HG03432 (cell line): ENCODE measurements at regions not wholly inside any gene's neighbourhood (a gene's known extent, or its start where the extent isn't known, plus 50 kb on each side); places are given as distances from the start of the nearest gene placed in this dataset.

ENCODE experiments used
- ATAC-seq: cut with Tn5 transposase; IDR thresholded peaks from one replicate; pipeline ENCODE4 v1.9.1; 2021; ENCODE audit warnings: mild to moderate bottlenecking, moderate library complexity; ENCODE audit not compliant: unreplicated experiment

GRCh38 chr2:126824663-126825062, 74.0 kb upstream of the TEX51 start:
- ATAC-seq = no peak

DNA sequence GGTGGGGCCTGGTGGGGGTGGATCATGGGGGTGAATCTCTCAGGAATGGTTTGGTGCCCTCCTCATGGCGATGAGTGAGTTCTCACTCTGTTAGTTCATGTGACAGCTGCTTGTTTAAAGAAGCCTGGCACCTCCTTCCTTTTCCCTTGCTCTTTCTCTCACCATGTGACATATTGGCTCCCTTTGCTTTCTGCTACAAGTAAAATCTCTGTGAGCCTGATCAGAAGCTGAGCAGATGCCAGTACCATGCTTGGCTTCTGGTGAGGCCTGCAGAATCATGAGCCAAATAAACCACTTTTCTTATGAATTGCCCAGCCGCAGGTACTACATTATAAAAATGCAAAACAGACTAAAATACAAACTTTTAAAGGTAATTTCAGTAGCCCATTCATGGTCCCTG, 73.4 kb upstream of the TEX51 start:
- no peak for ATAC-seq

- ATAC-seq = no peak
These were observed 72.2 kb upstream of the TEX51 start for GRCh38 chr2:126826491-126826890.

- no peak for ATAC-seq
These were observed 71.3 kb upstream of the TEX51 start for GRCh38 chr2:126827371-126827770.

- ATAC-seq = no peak
These were observed 70.6 kb upstream of the TEX51 start for GRCh38 chr2:126828051-126828450.

GRCh38 chr2:126828491-126828890, 70.2 kb upstream of the TEX51 start:
- no peak for ATAC-seq

GRCh38 chr2:126831234-126832005, 67.3 kb upstream of the TEX51 start:
- no peak for ATAC-seq

GRCh38 chr2:126832014-126832413, 66.7 kb upstream of the TEX51 start:
- no peak for ATAC-seq

- ATAC-seq = no peak
These were observed 65.9 kb upstream of the TEX51 start for GRCh38 chr2:126832757-126833156.

DNA sequence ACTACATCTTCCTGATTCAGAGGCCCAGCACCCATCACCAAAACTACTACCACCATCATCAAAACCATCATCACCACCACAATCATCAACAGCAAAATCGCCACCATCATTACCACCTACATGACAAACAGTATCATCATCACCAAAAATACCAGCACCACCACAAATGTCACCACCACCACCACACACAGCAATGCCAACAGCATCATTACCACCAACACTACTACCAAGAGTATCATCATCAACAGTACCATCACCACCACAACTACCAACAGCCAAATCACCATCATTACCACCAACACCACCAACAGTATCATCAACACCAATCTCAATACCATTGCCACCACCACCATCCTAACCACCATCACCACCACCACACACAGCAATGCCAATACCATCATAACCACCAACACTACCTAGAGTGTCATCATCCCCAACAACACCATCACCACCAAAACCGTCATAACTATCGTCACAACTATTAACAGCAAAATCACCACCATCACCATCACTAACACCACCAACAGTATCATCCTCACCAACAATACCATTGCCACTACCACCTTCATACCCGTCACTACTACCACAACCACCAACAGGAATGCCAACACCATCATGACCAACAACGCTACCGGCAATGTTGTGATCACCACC, 64.6 kb upstream of the TEX51 start:
- no peak for ATAC-seq

DNA sequence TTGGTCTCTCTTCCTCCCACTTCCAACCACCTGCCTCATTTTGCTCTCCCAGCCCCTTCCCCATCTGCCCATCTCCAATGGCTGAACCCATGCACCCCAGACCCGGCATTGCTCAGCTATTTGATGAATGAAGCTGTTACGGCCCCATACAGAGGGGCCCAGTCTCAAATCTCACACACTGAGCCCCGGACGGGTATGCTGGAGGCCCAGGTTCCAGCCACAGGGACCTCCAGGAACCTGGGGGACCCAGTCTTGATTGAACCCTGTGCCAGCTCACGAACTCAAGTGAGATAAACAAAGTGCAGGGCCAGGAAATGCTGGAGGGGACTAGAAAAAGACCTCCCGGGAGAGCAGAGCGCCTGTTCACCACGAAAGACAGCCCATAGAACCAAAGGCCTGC, 63.4 kb upstream of the TEX51 start:
- no peak for ATAC-seq

DNA sequence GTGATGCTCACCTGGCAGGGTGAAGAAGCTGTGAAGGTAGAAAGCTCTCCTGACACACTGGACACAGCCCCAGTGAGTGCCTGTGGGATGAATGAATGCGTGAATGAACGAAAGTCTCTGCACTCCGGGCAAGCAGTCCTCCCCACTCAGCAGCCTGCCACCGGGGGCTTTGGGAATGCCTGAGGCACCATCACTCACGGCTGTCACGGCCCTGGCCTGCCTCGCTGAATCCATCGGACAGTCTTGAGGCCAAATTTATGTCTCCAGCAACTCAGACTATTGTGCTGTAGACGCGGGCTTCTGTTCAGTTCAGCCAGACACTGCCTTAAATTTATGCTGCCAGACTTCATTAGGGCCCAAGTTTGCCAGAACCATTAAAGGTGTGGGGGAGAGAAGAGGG, 62.9 kb upstream of the TEX51 start:
- no peak for ATAC-seq

DNA sequence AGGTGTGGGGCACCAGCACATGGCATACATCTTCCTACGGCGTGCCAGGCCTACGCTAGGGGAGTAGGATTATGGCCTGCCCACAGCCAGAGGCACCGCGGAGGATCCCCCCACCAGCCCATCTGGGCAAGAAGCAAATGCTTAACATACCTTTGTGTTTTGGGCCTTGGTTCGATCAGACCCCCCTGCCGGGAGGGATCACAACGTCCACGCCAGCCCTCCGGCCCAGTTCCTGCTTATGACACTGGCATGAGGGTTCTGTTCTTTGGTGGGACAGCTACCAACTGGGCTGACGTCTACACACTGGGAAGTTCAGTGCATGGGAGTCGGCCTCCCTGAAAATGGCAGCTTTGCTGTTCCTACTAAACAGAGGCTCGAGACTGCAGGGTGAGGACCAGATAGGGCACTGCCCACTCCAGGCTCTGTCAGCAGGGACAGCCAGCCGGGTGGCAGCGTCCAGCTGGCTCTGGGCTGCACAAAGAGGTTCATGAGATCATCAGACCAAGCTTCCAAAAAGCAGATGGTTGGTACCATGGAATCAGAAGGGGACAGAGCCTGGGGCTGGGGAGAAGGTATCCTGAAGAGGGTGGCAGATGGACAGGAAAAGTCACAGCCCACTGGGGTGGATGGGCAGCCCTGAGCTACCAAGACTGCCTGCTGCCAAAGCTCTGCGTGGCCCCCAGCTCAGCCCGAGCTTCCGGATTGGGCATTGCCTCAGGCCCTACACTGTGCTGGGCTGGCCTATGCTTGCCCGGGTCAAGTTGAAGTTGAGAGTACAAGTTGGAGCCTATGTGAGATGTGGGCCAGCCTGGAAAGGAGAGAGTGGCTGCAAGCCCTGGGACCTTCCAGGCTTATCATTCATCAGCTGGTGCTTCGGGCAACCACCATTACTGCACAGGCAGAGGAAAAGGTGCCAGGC, 61.7 kb upstream of the TEX51 start:
- ATAC-seq = no peak

DNA sequence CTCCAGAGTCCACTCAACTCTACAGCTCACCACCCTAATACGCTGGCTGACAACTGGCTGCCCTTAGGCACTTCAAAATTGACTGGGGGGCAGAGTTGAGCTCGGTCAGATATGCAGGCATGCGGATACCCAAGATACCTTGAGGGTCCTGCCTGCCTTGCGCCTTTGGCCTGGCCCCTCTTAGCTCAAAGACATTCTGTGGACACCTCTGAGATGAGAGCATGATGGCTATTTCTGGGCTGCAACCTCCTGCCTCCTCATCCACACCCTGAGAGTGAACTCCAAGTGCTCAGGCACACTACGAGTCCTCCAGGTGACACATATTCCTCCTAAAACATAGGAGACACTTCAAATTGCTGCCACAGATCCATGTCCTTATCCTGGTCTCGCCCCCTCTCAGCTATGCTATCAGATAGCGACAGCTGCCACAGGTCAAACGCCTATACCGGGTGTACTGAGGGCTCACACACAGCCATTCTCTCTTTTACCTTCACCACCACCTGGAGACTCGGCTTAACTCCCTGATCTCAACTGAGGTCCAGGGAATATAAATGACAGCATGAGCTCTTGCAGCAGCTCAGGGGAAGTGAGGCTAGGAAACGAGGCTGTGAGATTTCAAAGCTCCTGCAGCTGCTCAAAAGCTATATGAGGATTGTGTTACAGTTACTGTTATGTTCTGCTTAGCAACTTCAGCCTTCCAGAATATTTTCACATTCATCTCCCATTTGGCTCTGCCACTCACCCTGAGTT, 60.5 kb upstream of the TEX51 start:
- no peak for ATAC-seq

DNA sequence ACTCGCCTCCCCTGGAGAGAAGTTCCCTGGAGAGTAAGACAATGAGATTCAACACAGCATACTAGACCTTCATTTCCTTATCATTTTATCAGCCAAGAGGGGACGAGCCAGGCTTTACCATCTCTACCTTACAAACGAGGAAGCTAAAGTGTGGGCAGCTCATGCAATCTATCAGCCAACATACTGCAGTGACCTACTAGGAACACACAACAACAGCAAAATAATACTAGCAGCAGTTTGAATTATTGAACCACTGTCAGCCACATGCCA, 60.0 kb upstream of the TEX51 start:
- ATAC-seq = no peak

DNA sequence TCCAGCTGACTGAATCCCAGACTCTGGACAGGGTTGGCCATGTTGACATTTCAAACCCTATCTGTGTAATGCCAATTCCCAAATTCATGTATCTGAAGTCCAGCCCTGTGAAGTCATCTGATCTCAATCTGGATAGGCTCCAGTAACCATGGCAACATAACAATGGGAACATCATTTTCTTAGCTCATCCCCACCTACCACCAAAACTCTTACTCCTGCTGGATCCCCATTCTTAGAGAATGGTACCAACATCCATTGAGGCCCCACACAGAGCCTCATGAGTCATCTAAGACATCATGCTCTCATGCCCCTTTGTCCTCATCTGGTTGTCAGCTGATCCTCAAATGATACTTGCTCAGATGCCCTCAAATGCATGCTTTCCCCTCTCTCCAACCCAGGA, 58.9 kb upstream of the TEX51 start:
- ATAC-seq = no peak

GRCh38 chr2:126843081-126843480, 55.6 kb upstream of the TEX51 start:
- no peak for ATAC-seq

DNA sequence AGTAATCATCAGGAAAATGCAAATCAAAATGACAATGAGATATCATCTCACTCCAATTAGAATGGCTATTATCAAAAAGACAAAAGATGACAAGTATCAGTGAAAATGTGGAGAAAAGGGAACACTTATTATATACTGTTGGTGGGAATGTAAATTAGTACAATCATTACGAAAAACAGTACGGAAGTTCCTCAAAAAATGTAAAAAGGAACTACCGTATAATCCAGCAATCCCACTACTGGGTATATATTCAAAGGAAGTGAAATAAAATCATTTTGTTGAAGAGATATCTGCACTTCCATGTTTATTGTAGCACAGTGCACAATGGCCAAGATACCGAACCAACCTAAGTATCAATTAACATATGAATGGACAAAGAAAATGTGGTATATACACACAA, 52.4 kb upstream of the TEX51 start:
- no peak for ATAC-seq
